ENCODE measurements at regions not wholly inside any gene's neighbourhood (a gene's known extent, or its start where the extent isn't known, plus 50 kb on each side); places are given as distances from the start of the nearest gene placed in this dataset.
"Not testable (repeated sequence)": the region's sequence is repeated elsewhere in the genome, so short reads cannot be mapped to it uniquely, and the experiment has no call there.

- POLR2A ChIA-PET, result no interaction called here
- no peak for DNase-seq
Observed at GRCh38 chr1:244306544-244306943, 145.2 kb downstream of the ADSS2 start.

GRCh38 chr1:244309191-244309590 is 142.5 kb downstream of the ADSS2 start:
- H3K4me1 Mint-ChIP-seq; H3K4me1 ChIP-seq (ENCODE audit: control insufficient read depth in 2 of 2, insufficient read depth in 2 of 2, low read length in 2 of 2); intact Hi-C loops (cut with micrococcal nuclease); H3K9me3 ChIP-seq (ENCODE audit: control insufficient read depth in 2 of 3, low read length in 3 of 3); H3K27ac ChIP-seq (ENCODE audit: low read depth, low read length); DNase-seq; H3K27ac Mint-ChIP-seq; H3K27me3 ChIP-seq (ENCODE audit: control insufficient read depth in 2 of 2, insufficient read depth in 2 of 2, low read length in 2 of 2); ATAC-seq; POLR2A ChIA-PET; H3K36me3 ChIP-seq (ENCODE audit: control insufficient read depth in 2 of 3, insufficient read depth in 3 of 3, low read length in 3 of 3); H3K27me3 Mint-ChIP-seq; H3K4me3 ChIP-seq (ENCODE audit: low read length); H3K4me3 Mint-ChIP-seq: not testable (repeated sequence)
- peaks cover 0 to 13% (median 2%) of the 10 kb centered on the region in 11 donors for H3K9me3 Mint-ChIP-seq
- H3K36me3 Mint-ChIP-seq, result peaks cover 0 to 19% (median 0%) of the 10 kb centered on the region in 5 donors
- CTCF ChIA-PET, result interaction anchor here (0.8 kb wide), 1 partner anchor 29 kb away, joined by 3 read pairs; no protein-coding TSS in a partner anchor

More at GRCh38 chr1:244306544-244306943, 145.2 kb downstream of the ADSS2 start:
- CTCF ChIA-PET, result no interaction called here
- Histone ChIP-seq H3K27ac (ENCODE audit: low read depth, low read length) (no peak overlapping the region), H3K27me3 (ENCODE audit: control insufficient read depth in 2 of 2, insufficient read depth in 2 of 2, low read length in 2 of 2) (no peaks in the 10 kb centered on the region), H3K4me1 (ENCODE audit: control insufficient read depth in 2 of 2, insufficient read depth in 2 of 2, low read length in 2 of 2) (no peaks in the 10 kb centered on the region), H3K9me3 (ENCODE audit: control insufficient read depth in 2 of 3, low read length in 3 of 3) (no peaks in the 10 kb centered on the region), H3K36me3 (ENCODE audit: control insufficient read depth in 2 of 3, insufficient read depth in 3 of 3, low read length in 3 of 3) (no peaks in the 10 kb centered on the region), H3K4me3 (ENCODE audit: low read length) (no peak overlapping the region)
- Mint-ChIP-seq H3K27ac (no peak overlapping the region), H3K9me3 (peaks cover 0 to 12% (median 2%) of the 10 kb centered on the region in 11 donors), H3K4me3 (no peak overlapping the region), H3K4me1 (peaks cover 0 to 7% (median 0%) of the 10 kb centered on the region in 7 donors), H3K36me3 (peaks cover 0 to 18% (median 0%) of the 10 kb centered on the region in 5 donors), H3K27me3 (peaks cover 0 to 4% (median 0%) of the 10 kb centered on the region in 5 donors)
- intact Hi-C loops (cut with micrococcal nuclease), result no loop called here
- no peak for ATAC-seq

- peaks cover 0 to 26% (median 0%) of the 10 kb centered on the region in 5 donors for H3K36me3 Mint-ChIP-seq
- H3K27ac ChIP-seq (ENCODE audit: low read depth, low read length), result no peak overlapping the region
- intact Hi-C loops (cut with micrococcal nuclease), result no loop called here
- peaks cover 0 to 7% (median 0%) of the 10 kb centered on the region in 5 donors for H3K27me3 Mint-ChIP-seq
- no peaks in the 10 kb centered on the region for H3K4me1 Mint-ChIP-seq
- no peaks in the 10 kb centered on the region for H3K36me3 ChIP-seq (ENCODE audit: control insufficient read depth in 2 of 3, insufficient read depth in 3 of 3, low read length in 3 of 3)
- H3K4me3 Mint-ChIP-seq, result no peak overlapping the region
- DNase-seq (no peak), ATAC-seq (no peak)
- no peaks in the 10 kb centered on the region for H3K27me3 ChIP-seq (ENCODE audit: control insufficient read depth in 2 of 2, insufficient read depth in 2 of 2, low read length in 2 of 2)
- H3K27ac Mint-ChIP-seq, result peak overlapping the region in 1 of 9 donors; percentile 20
- H3K9me3 Mint-ChIP-seq, result peaks cover 0 to 12% (median 2%) of the 10 kb centered on the region in 11 donors
- no peaks in the 10 kb centered on the region for H3K9me3 ChIP-seq (ENCODE audit: control insufficient read depth in 2 of 3, low read length in 3 of 3)
- no peaks in the 10 kb centered on the region for H3K4me1 ChIP-seq (ENCODE audit: control insufficient read depth in 2 of 2, insufficient read depth in 2 of 2, low read length in 2 of 2)
- H3K4me3 ChIP-seq (ENCODE audit: low read length), result no peak overlapping the region
- CTCF ChIA-PET, result no interaction called here
- POLR2A ChIA-PET, result no interaction called here
Observed at GRCh38 chr1:244311784-244312532, 139.8 kb downstream of the ADSS2 start.

- Mint-ChIP-seq H3K4me1 (peaks cover 0 to 3% (median 0%) of the 10 kb centered on the region in 7 donors), H3K27ac (no peak overlapping the region), H3K4me3 (no peak overlapping the region), H3K27me3 (peaks cover 0 to 7% (median 0%) of the 10 kb centered on the region in 5 donors), H3K36me3 (peaks cover 0 to 22% (median 0%) of the 10 kb centered on the region in 5 donors), H3K9me3 (peaks cover 0 to 7% (median 2%) of the 10 kb centered on the region in 11 donors)
- Histone ChIP-seq H3K4me1 (ENCODE audit: control insufficient read depth in 2 of 2, insufficient read depth in 2 of 2, low read length in 2 of 2) (peaks cover 0 to 4% of the 10 kb centered on the region in 2 donors), H3K9me3 (ENCODE audit: control insufficient read depth in 2 of 3, low read length in 3 of 3) (no peaks in the 10 kb centered on the region), H3K27ac (ENCODE audit: low read depth, low read length) (no peak overlapping the region), H3K4me3 (ENCODE audit: low read length) (no peak overlapping the region), H3K36me3 (ENCODE audit: control insufficient read depth in 2 of 3, insufficient read depth in 3 of 3, low read length in 3 of 3) (no peaks in the 10 kb centered on the region), H3K27me3 (ENCODE audit: control insufficient read depth in 2 of 2, insufficient read depth in 2 of 2, low read length in 2 of 2) (no peaks in the 10 kb centered on the region)
- CTCF ChIA-PET, result no interaction called here
- DNase-seq (no peak), ATAC-seq (no peak)
- intact Hi-C loops (cut with micrococcal nuclease), result no loop called here
- POLR2A ChIA-PET, result no interaction called here
Observed at GRCh38 chr1:244313346-244313745, 138.4 kb downstream of the ADSS2 start.

GRCh38 chr1:244314921-244315559 is 136.7 kb downstream of the ADSS2 start:
- Histone ChIP-seq H3K27me3 (ENCODE audit: control insufficient read depth in 2 of 2, insufficient read depth in 2 of 2, low read length in 2 of 2) (no peaks in the 10 kb centered on the region), H3K4me3 (ENCODE audit: low read length) (no peak overlapping the region), H3K9me3 (ENCODE audit: control insufficient read depth in 2 of 3, low read length in 3 of 3) (no peaks in the 10 kb centered on the region), H3K36me3 (ENCODE audit: control insufficient read depth in 2 of 3, insufficient read depth in 3 of 3, low read length in 3 of 3) (no peaks in the 10 kb centered on the region), H3K27ac (ENCODE audit: low read depth, low read length) (no peak overlapping the region), H3K4me1 (ENCODE audit: control insufficient read depth in 2 of 2, insufficient read depth in 2 of 2, low read length in 2 of 2) (peaks cover 0 to 21% of the 10 kb centered on the region in 2 donors)
- Mint-ChIP-seq H3K4me1 (peaks cover 5 to 18% (median 9%) of the 10 kb centered on the region in 7 donors), H3K4me3 (no peak overlapping the region), H3K9me3 (peaks cover 0 to 7% (median 0%) of the 10 kb centered on the region in 11 donors), H3K27me3 (peaks cover 0 to 7% (median 0%) of the 10 kb centered on the region in 5 donors), H3K36me3 (peaks cover 0 to 24% (median 0%) of the 10 kb centered on the region in 5 donors), H3K27ac (no peak overlapping the region)
- CTCF ChIA-PET, result no interaction called here
- no peak for ATAC-seq
- intact Hi-C loops (cut with micrococcal nuclease), result loop anchor here in 1 of 2 donors (5.0 kb wide), 1 partner anchor 468 kb away; no protein-coding TSS in a partner anchor
- POLR2A ChIA-PET, result no interaction called here
- no peak for DNase-seq

- peaks cover 0 to 7% (median 0%) of the 10 kb centered on the region in 5 donors for H3K27me3 Mint-ChIP-seq
- CTCF ChIA-PET, result no interaction called here
- H3K27ac ChIP-seq (ENCODE audit: low read depth, low read length), result no peak overlapping the region
- peaks cover 0 to 22% (median 0%) of the 10 kb centered on the region in 5 donors for H3K36me3 Mint-ChIP-seq
- H3K4me1 ChIP-seq (ENCODE audit: control insufficient read depth in 2 of 2, insufficient read depth in 2 of 2, low read length in 2 of 2), result peaks cover 0 to 30% of the 10 kb centered on the region in 2 donors
- intact Hi-C loops (cut with micrococcal nuclease), result loop anchor here in 1 of 2 donors (5.0 kb wide), 1 partner anchor 469 kb away; no protein-coding TSS in a partner anchor
- no peak overlapping the region for H3K27ac Mint-ChIP-seq
- no peaks in the 10 kb centered on the region for H3K36me3 ChIP-seq (ENCODE audit: control insufficient read depth in 2 of 3, insufficient read depth in 3 of 3, low read length in 3 of 3)
- H3K9me3 ChIP-seq (ENCODE audit: control insufficient read depth in 2 of 3, low read length in 3 of 3), result no peaks in the 10 kb centered on the region
- peaks cover 0 to 4% (median 0%) of the 10 kb centered on the region in 11 donors for H3K9me3 Mint-ChIP-seq
- DNase-seq, result no peak
- H3K4me1 Mint-ChIP-seq, result peaks cover 5 to 21% (median 9%) of the 10 kb centered on the region in 7 donors
- no peak for ATAC-seq
- H3K27me3 ChIP-seq (ENCODE audit: control insufficient read depth in 2 of 2, insufficient read depth in 2 of 2, low read length in 2 of 2), result no peaks in the 10 kb centered on the region
- POLR2A ChIA-PET, result no interaction called here
- H3K4me3 ChIP-seq (ENCODE audit: low read length), result no peak overlapping the region
- no peak overlapping the region for H3K4me3 Mint-ChIP-seq
Observed at GRCh38 chr1:244315996-244316395, 135.7 kb downstream of the ADSS2 start.
